Upper lobe of left lung (tissue), 6 donors: ENCODE measurements at regions not wholly inside any gene's neighbourhood (a gene's known extent, or its start where the extent isn't known, plus 50 kb on each side); places are given as distances from the start of the nearest gene placed in this dataset.

Experiments
- ATAC-seq, 2 donors: fragments of 200-7000 bp; cut with Tn5 transposase; one replicate each; pipeline ENCODE4 v1.9.1; 2022; ENCODE audit warnings: mild to moderate bottlenecking in 2 of 2, moderate library complexity in 2 of 2; ENCODE audit not compliant: low FRiP score in 2 of 2
- DNase-seq, 2 donors: peaks; one replicate each; pipeline ENCODE4 v3.0.0-alpha.2; 2019 to 2020
- H3K27ac ChIP-seq, 4 donors: fragments of 200-600 bp; sonication (generic); one replicate each; pipeline ENCODE4 v1.5.1; 2016 to 2019
- H3K27me3 ChIP-seq, 4 donors: fragments of 200-600 bp; sonication (generic); one replicate each; pipeline ENCODE4 v1.5.1; 2017 to 2019
- H3K36me3 ChIP-seq, 4 donors: fragments of 200-600 bp; sonication (generic); one replicate each; pipeline ENCODE4 v1.5.1; 2016 to 2019
- H3K4me1 ChIP-seq, 4 donors: fragments of 200-600 bp; sonication (generic); one replicate each; pipeline ENCODE4 v1.5.1; 2018 to 2019
- H3K4me3 ChIP-seq, 4 donors: fragments of 200-600 bp; sonication (generic); one replicate each; pipeline ENCODE4 v1.5.1; 2017 to 2019; ENCODE audit warnings: mild to moderate bottlenecking in 2 of 4, moderate library complexity in 1 of 4
- H3K9me3 ChIP-seq, 4 donors: fragments of 200-600 bp; sonication (generic); one replicate each; pipeline ENCODE4 v1.5.1; 2018 to 2019
- CTCF ChIP-seq, 6 experiments: fragments of 450-650 bp in 4 of 6; fragments of 200-600 bp in 2 of 6; sonication (generic) in 2 of 6; IDR thresholded peaks; one replicate each; pipeline ENCODE4 v1.5.1; 2016 to 2019; ENCODE audit warnings: antibody characterized with exemption in 6 of 6
- EP300 ChIP-seq, 4 donors: sonication (generic); formaldehyde crosslinking; IDR thresholded peaks; one replicate each; pipeline ENCODE4 v1.5.1; 2017; ENCODE audit warnings: antibody characterized with exemption in 4 of 4, control low read depth in 2 of 4
- POLR2A ChIP-seq, 4 donors: fragments of 450-650 bp; IDR thresholded peaks; one replicate each; pipeline ENCODE4 v1.5.1; 2016 to 2017; ENCODE audit warnings: antibody characterized with exemption in 4 of 4, mild to moderate bottlenecking in 2 of 4
- POLR2AphosphoS5 ChIP-seq, 2 donors: sonication (generic); formaldehyde crosslinking; IDR thresholded peaks; one replicate each; pipeline ENCODE4 v1.5.1; 2017; ENCODE audit warnings: antibody characterized with exemption in 2 of 2
- WGBS, 2 donors: methylation state at CpG; one replicate each; pipeline ENCODE4 v1.1.5; 2017 to 2018; 5-methylcytosine and 5-hydroxymethylcytosine counted together
- donor health status: DM: no; HTN: no; CAD: no; lungs with moderate emphysema.
- donor health status: DM: no; HTN: yes; CAD: no; lungs with severe emphysema.

DNA sequence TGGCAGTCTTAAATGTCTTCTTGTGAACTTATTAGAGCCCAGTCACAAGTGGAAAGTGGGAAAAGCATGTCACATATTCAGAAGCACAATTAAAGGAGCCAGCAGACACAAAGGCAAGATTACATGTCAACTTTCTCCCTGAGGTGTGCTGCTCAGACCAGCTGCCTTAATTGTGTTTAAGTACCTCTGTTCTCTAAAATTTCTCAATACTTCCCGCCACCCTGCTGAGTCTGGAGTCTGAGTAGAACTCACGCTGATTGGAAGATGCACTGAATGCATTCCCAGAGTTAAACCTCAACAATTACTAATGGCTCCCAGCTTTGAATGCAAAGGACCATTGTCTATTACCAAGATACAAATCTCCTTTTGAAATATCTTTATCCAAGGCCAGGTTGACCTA, 166.4 kb upstream of the COBL start:
- no peak overlapping the region for H3K27ac ChIP-seq
- TF ChIP-seq POLR2AphosphoS5 (IDR thresholded peaks at IDR 0.05) = no peak
- no peak for TF ChIP-seq EP300 (IDR thresholded peaks at IDR 0.05)
- ATAC-seq (no peak), DNase-seq (no peak)
- no peaks in the 10 kb centered on the region for H3K4me1 ChIP-seq
- no peaks in the 10 kb centered on the region for H3K36me3 ChIP-seq
- no peak overlapping the region for H3K4me3 ChIP-seq
- no peaks in the 10 kb centered on the region for H3K27me3 ChIP-seq
- WGBS, 2 donors = 86 to 95% methylated on average over 2 of the region's 2 CpGs
- H3K9me3 ChIP-seq = no peaks in the 10 kb centered on the region

- TF ChIP-seq POLR2AphosphoS5 (IDR thresholded peaks at IDR 0.05) (no peak), CTCF (IDR thresholded peaks at IDR 0.05) (no peak), EP300 (IDR thresholded peaks at IDR 0.05) (no peak), POLR2A (IDR thresholded peaks at IDR 0.05) (no peak)
- Histone ChIP-seq H3K36me3 (no peaks in the 10 kb centered on the region), H3K27ac (no peak overlapping the region), H3K4me3 (no peak overlapping the region), H3K27me3 (no peaks in the 10 kb centered on the region), H3K4me1 (no peaks in the 10 kb centered on the region), H3K9me3 (no peaks in the 10 kb centered on the region)
- ATAC-seq (no peak), DNase-seq (no peak)
- WGBS, 2 donors = 84 to 88% methylated on average over 3 of the region's 3 CpGs
These were observed 164.8 kb upstream of the COBL start for GRCh38 chr7:51481421-51481820.

GRCh38 chr7:51477819-51478218, 161.2 kb upstream of the COBL start:
- H3K27me3 ChIP-seq = no peaks in the 10 kb centered on the region
- 91 to 93% methylated on average over 14 to 17 of the region's 17 CpGs for WGBS, 2 donors
- no peak for ATAC-seq
- DNase-seq = peak in 1 of 2 donors; percentile 65
- no peaks in the 10 kb centered on the region for H3K36me3 ChIP-seq
- H3K4me3 ChIP-seq = no peak overlapping the region
- TF ChIP-seq POLR2A (IDR thresholded peaks at IDR 0.05) (no peak), POLR2AphosphoS5 (IDR thresholded peaks at IDR 0.05) (no peak), CTCF (IDR thresholded peaks at IDR 0.05) (no peak), EP300 (IDR thresholded peaks at IDR 0.05) (no peak)
- no peaks in the 10 kb centered on the region for H3K4me1 ChIP-seq
- no peaks in the 10 kb centered on the region for H3K9me3 ChIP-seq
- no peak overlapping the region for H3K27ac ChIP-seq

- H3K4me1 ChIP-seq = no peaks in the 10 kb centered on the region
- no peaks in the 10 kb centered on the region for H3K9me3 ChIP-seq
- H3K36me3 ChIP-seq = no peaks in the 10 kb centered on the region
- no peaks in the 10 kb centered on the region for H3K27me3 ChIP-seq
- no peak overlapping the region for H3K27ac ChIP-seq
- DNase-seq (no peak), ATAC-seq (peak in 1 of 2 donors; percentile 35)
- H3K4me3 ChIP-seq = no peak overlapping the region
- 90 to 92% methylated on average over 8 of the region's 8 CpGs for WGBS, 2 donors
- TF ChIP-seq POLR2A (IDR thresholded peaks at IDR 0.05) (no peak), CTCF (IDR thresholded peaks at IDR 0.05) (no peak), EP300 (IDR thresholded peaks at IDR 0.05) (no peak), POLR2AphosphoS5 (IDR thresholded peaks at IDR 0.05) (no peak)
These were observed 160.7 kb upstream of the COBL start for GRCh38 chr7:51477323-51477722.

DNA sequence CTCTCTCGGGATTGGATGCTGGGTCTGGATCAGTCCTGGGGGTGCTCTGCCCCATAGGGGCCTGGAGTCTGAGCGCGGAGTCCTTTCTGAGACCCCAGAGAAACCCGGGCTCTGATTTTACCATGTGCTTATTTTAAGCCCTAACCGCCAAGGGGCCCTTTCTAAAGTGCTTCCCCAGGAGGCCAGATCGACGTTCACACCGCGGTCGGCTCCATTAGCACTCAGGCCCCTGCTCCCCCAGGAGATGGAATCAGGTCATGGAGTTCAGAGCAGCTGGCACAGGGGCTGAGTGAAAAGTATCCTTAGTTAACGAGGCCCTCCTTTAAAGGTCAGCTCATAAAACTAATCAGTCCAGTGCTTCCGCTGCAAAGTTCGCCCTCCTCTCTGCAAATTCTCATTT, 159.4 kb upstream of the COBL start:
- 91 to 92% methylated on average over 11 to 13 of the region's 13 CpGs for WGBS, 2 donors
- ATAC-seq = no peak

More for the DNA sequence above, 159.4 kb upstream of the COBL start:
- Histone ChIP-seq H3K4me1 (no peaks in the 10 kb centered on the region), H3K27me3 (no peaks in the 10 kb centered on the region), H3K27ac (no peak overlapping the region), H3K4me3 (no peak overlapping the region), H3K9me3 (no peaks in the 10 kb centered on the region), H3K36me3 (no peaks in the 10 kb centered on the region)
- no peak for DNase-seq
- TF ChIP-seq CTCF (IDR thresholded peaks at IDR 0.05) (no peak), EP300 (IDR thresholded peaks at IDR 0.05) (no peak), POLR2AphosphoS5 (IDR thresholded peaks at IDR 0.05) (no peak), POLR2A (IDR thresholded peaks at IDR 0.05) (no peak)
